Mesenchymal stem cell (in vitro differentiated cells and primary cell): ENCODE measurements at regions not wholly inside any gene's neighbourhood (a gene's known extent, or its start where the extent isn't known, plus 50 kb on each side); places are given as distances from the start of the nearest gene placed in this dataset.

ENCODE experiments used
- DNase-seq: peaks from one replicate; pipeline ENCODE4 v3.0.0-alpha.2; 2013
- H2AFZ ChIP-seq: one replicate; pipeline ENCODE4 v1.6.1; 2013; ENCODE audit warnings: low read depth, mild to moderate bottlenecking, control low read depth, inconsistent platforms, low read length, moderate library complexity
- H2AK5ac ChIP-seq: 2 replicates; pipeline ENCODE4 v1.6.1; 2013; ENCODE audit warnings: low read length, moderate library complexity, mild to moderate bottlenecking, inconsistent platforms; ENCODE audit not compliant: severe bottlenecking
- H2BK120ac ChIP-seq: one replicate; pipeline ENCODE4 v1.6.1; 2013; ENCODE audit warnings: low read depth, mild to moderate bottlenecking, inconsistent platforms, low read length, moderate library complexity
- H2BK12ac ChIP-seq, 2 experiments: one replicate each; pipeline ENCODE4 v1.6.1; 2013; ENCODE audit warnings: inconsistent platforms in 2 of 2, low read length in 2 of 2, mild to moderate bottlenecking in 2 of 2, moderate library complexity in 2 of 2, control low read depth in 1 of 2
- H2BK15ac ChIP-seq: one replicate; pipeline ENCODE4 v1.6.1; 2013; ENCODE audit warnings: mild to moderate bottlenecking, low read depth, inconsistent platforms; ENCODE audit not compliant: poor library complexity, severe bottlenecking
- H2BK5ac ChIP-seq: 2 replicates; pipeline ENCODE4 v1.6.1; 2013; ENCODE audit warnings: low read depth, mild to moderate bottlenecking, low read length, control low read depth, inconsistent platforms; ENCODE audit not compliant: poor library complexity, severe bottlenecking
- H3K14ac ChIP-seq, 2 experiments: one replicate each; pipeline ENCODE4 v1.6.1; 2013; ENCODE audit warnings: inconsistent platforms in 2 of 2, low read length in 2 of 2, control low read depth in 1 of 2, mild to moderate bottlenecking in 1 of 2, moderate library complexity in 1 of 2
- H3K18ac ChIP-seq, 2 experiments: one replicate each; pipeline ENCODE4 v1.6.1; 2013; ENCODE audit warnings: inconsistent platforms in 2 of 2, low read length in 2 of 2, control low read depth in 1 of 2, low read depth in 1 of 2, mild to moderate bottlenecking in 1 of 2
- H3K23ac ChIP-seq, 2 experiments: one replicate each; pipeline ENCODE4 v1.6.1; 2013; ENCODE audit warnings: inconsistent platforms in 2 of 2, low read length in 2 of 2, mild to moderate bottlenecking in 2 of 2, moderate library complexity in 2 of 2, control low read depth in 1 of 2
- H3K27ac ChIP-seq: 2 replicates; pipeline ENCODE4 v1.5.1; 2013; ENCODE audit warnings: mild to moderate bottlenecking, moderate library complexity, low read length, control low read depth, inconsistent platforms; ENCODE audit not compliant: poor library complexity, severe bottlenecking
- H3K27me3 ChIP-seq, 2 experiments: 2 replicates each; pipeline versions ENCODE4 v1.6.1 to v1.7.0; 2013; ENCODE audit warnings: low read length in 2 of 2, mild to moderate bottlenecking in 2 of 2, moderate library complexity in 2 of 2, control low read depth in 1 of 2, inconsistent platforms in 1 of 2; ENCODE audit not compliant: control insufficient read depth in 1 of 2, insufficient read depth in 1 of 2
- H3K36me3 ChIP-seq, 2 experiments: 2 replicates each; pipeline versions ENCODE4 v1.6.1 to v1.7.0; 2013; ENCODE audit warnings: low read length in 2 of 2, control low read depth in 1 of 2, inconsistent platforms in 1 of 2, low read depth in 1 of 2, mild to moderate bottlenecking in 1 of 2; ENCODE audit not compliant: insufficient read depth in 2 of 2, control insufficient read depth in 1 of 2
- H3K4ac ChIP-seq, 2 experiments: one replicate each; pipeline ENCODE4 v1.6.1; 2013; ENCODE audit warnings: inconsistent platforms in 2 of 2, low read length in 2 of 2, mild to moderate bottlenecking in 2 of 2, moderate library complexity in 2 of 2, control low read depth in 1 of 2, low read depth in 1 of 2
- H3K4me1 ChIP-seq: 2 replicates; pipeline ENCODE4 v1.6.1; 2013; ENCODE audit warnings: low read depth, low read length, control low read depth; ENCODE audit not compliant: control insufficient read depth, insufficient read depth
- H3K4me2 ChIP-seq: 2 replicates; pipeline ENCODE4 v1.6.1; 2013; ENCODE audit warnings: low read length, mild to moderate bottlenecking, inconsistent platforms; ENCODE audit not compliant: poor library complexity, severe bottlenecking
- H3K4me3 ChIP-seq, 2 experiments: 2 replicates each; pipeline versions ENCODE4 v1.5.1 to v1.7.0; 2013; ENCODE audit warnings: low read length in 2 of 2, mild to moderate bottlenecking in 2 of 2, control low read depth in 1 of 2, low read depth in 1 of 2; ENCODE audit not compliant: insufficient read depth in 1 of 2
- H3K79me1 ChIP-seq: replicated peaks from 2 replicates; pipeline ENCODE4 v1.6.1; 2013; ENCODE audit warnings: mild to moderate bottlenecking, control low read depth, low read length, inconsistent platforms; ENCODE audit not compliant: poor library complexity, severe bottlenecking
- H3K9ac ChIP-seq: 2 replicates; pipeline ENCODE4 v1.7.0; 2013; ENCODE audit warnings: mild to moderate bottlenecking, low read length, moderate library complexity
- H3K9me3 ChIP-seq: 2 replicates; pipeline ENCODE4 v1.7.0; 2013; ENCODE audit warnings: mild to moderate bottlenecking, low read length; ENCODE audit not compliant: control insufficient read depth
- H4K8ac ChIP-seq: one replicate; pipeline ENCODE4 v1.6.1; 2013; ENCODE audit warnings: inconsistent platforms, mild to moderate bottlenecking, low read length, moderate library complexity
- H4K91ac ChIP-seq: one replicate; pipeline ENCODE4 v1.6.1; 2013; ENCODE audit warnings: mild to moderate bottlenecking, low read length, inconsistent platforms
- WGBS: methylation state at CpG from one replicate; pipeline ENCODE4 v1.1.7; 2013; ENCODE audit warnings: mixed read lengths; 5-methylcytosine and 5-hydroxymethylcytosine counted together

- Histone ChIP-seq H4K8ac (no peak overlapping the region), H2BK12ac (no peak overlapping the region), H2BK120ac (no peak overlapping the region), H3K4me2 (no peak overlapping the region), H2BK5ac (no peak overlapping the region), H3K79me1 (no peaks in the 10 kb centered on the region), H2AFZ (no peak overlapping the region), H3K9ac (no peak overlapping the region), H3K27me3 (no peaks in the 10 kb centered on the region), H3K4me1 (no peaks in the 10 kb centered on the region), H3K4me3 (no peak overlapping the region), H3K36me3 (no peaks in the 10 kb centered on the region), H3K9me3 (peaks cover 8% of the 10 kb centered on the region), H4K91ac (no peak overlapping the region), H3K14ac (no peak overlapping the region), H3K4ac (no peak overlapping the region), H2BK15ac (no peak overlapping the region), H3K27ac (no peak overlapping the region), H3K18ac (no peak overlapping the region), H3K23ac (no peak overlapping the region), H2AK5ac (no peak overlapping the region)
- no peak for DNase-seq
These were observed 657.1 kb upstream of the BOD1L1 start for GRCh38 chr4:14284578-14284977.

DNA sequence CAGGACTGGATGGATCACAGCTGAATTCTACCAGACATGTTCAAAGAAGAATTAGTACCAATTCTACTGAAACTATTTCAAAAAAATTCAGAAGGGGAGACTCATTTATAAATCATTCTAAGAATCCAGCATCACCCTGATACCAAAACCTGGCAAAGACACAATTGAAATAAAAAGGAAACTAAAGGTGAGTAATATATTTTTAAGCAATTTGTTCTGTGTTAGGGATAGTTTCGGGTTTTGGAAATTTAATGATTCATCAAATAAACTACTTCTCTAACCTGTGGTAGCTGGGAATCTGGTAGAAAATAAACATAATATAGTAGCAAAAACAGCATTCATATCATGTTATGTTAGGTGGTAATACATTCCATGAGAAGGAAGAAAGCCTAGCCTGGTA is 662.2 kb upstream of the BOD1L1 start:
- Histone ChIP-seq H3K4me3 (no peak overlapping the region), H2BK120ac (no peak overlapping the region), H3K18ac (no peak overlapping the region), H2BK5ac (no peak overlapping the region), H2BK15ac (no peak overlapping the region), H4K8ac (no peak overlapping the region), H2BK12ac (no peak overlapping the region), H4K91ac (no peak overlapping the region), H2AFZ (no peak overlapping the region), H3K9ac (no peak overlapping the region), H3K27me3 (no peaks in the 10 kb centered on the region), H3K27ac (no peak overlapping the region), H2AK5ac (no peak overlapping the region), H3K4me1 (no peaks in the 10 kb centered on the region), H3K4me2 (no peak overlapping the region), H3K23ac (no peak overlapping the region), H3K79me1 (no peaks in the 10 kb centered on the region), H3K36me3 (no peaks in the 10 kb centered on the region), H3K9me3 (peaks cover 8% of the 10 kb centered on the region), H3K14ac (no peak overlapping the region), H3K4ac (no peak overlapping the region)
- WGBS = no CpG with 5 or more reads among the region's 1 CpG
- DNase-seq = no peak

- H3K4me2 ChIP-seq = no peak overlapping the region
- no peaks in the 10 kb centered on the region for H3K36me3 ChIP-seq
- H3K14ac ChIP-seq = no peak overlapping the region
- H3K4me3 ChIP-seq = no peak overlapping the region
- H3K9me3 ChIP-seq = no peaks in the 10 kb centered on the region
- no peak for DNase-seq
- no peak overlapping the region for H3K18ac ChIP-seq
- H3K9ac ChIP-seq = no peak overlapping the region
- H3K4me1 ChIP-seq = no peaks in the 10 kb centered on the region
- no peak overlapping the region for H3K23ac ChIP-seq
- H4K91ac ChIP-seq = no peak overlapping the region
- H3K4ac ChIP-seq = no peak overlapping the region
- no peak overlapping the region for H3K27ac ChIP-seq
- no peak overlapping the region for H2BK120ac ChIP-seq
- WGBS = 88% methylated on average over 3 of the region's 3 CpGs
- no peak overlapping the region for H2AFZ ChIP-seq
- H2BK12ac ChIP-seq = no peak overlapping the region
- no peak overlapping the region for H4K8ac ChIP-seq
- no peak overlapping the region for H2AK5ac ChIP-seq
- no peak overlapping the region for H2BK15ac ChIP-seq
- H2BK5ac ChIP-seq = no peak overlapping the region
- H3K27me3 ChIP-seq = no peaks in the 10 kb centered on the region
- no peaks in the 10 kb centered on the region for H3K79me1 ChIP-seq
These were observed 666.1 kb upstream of the BOD1L1 start for GRCh38 chr4:14293582-14293981.

- Histone ChIP-seq H2BK12ac (no peak overlapping the region), H3K4ac (no peak overlapping the region), H4K8ac (no peak overlapping the region), H3K4me3 (no peak overlapping the region), H3K9ac (no peak overlapping the region), H3K14ac (no peak overlapping the region), H3K27ac (no peak overlapping the region), H3K79me1 (no peaks in the 10 kb centered on the region), H3K4me1 (no peaks in the 10 kb centered on the region), H3K9me3 (no peaks in the 10 kb centered on the region), H3K36me3 (no peaks in the 10 kb centered on the region), H2AFZ (no peak overlapping the region), H3K18ac (no peak overlapping the region), H2BK120ac (no peak overlapping the region), H3K4me2 (no peak overlapping the region), H4K91ac (no peak overlapping the region), H2AK5ac (no peak overlapping the region), H2BK15ac (no peak overlapping the region), H2BK5ac (no peak overlapping the region), H3K23ac (no peak overlapping the region), H3K27me3 (no peaks in the 10 kb centered on the region)
- DNase-seq = no peak
- WGBS = no CpG with 5 or more reads among the region's 2 CpGs
These were observed 667.1 kb upstream of the BOD1L1 start for GRCh38 chr4:14294611-14295010.
